AG09319 (cell line): ENCODE measurements at regions not wholly inside any gene's neighbourhood (a gene's known extent, or its start where the extent isn't known, plus 50 kb on each side); places are given as distances from the start of the nearest gene placed in this dataset.

ENCODE experiments used
- DNase-seq: peaks from one replicate; pipeline ENCODE4 v3.0.0-alpha.2; 2010; ENCODE audit warnings: low read depth; ENCODE audit errors: extremely low read depth
- CTCF ChIP-seq: IDR thresholded peaks from 2 replicates; pipeline ENCODE4 v1.5.1; 2011; ENCODE audit warnings: low read depth, mild to moderate bottlenecking, inconsistent platforms, low read length, moderate library complexity

- DNase-seq = no peak
- no peak for TF ChIP-seq CTCF
Measured at GRCh38 chr3:178270838-178271237, 265.4 kb upstream of the KCNMB2 start.

- TF ChIP-seq CTCF = no peak
- no peak for DNase-seq
Measured at GRCh38 chr3:178271740-178272387, 264.4 kb upstream of the KCNMB2 start.

- DNase-seq = no peak
- no peak for TF ChIP-seq CTCF
Measured at GRCh38 chr3:178272841-178273240, 263.4 kb upstream of the KCNMB2 start.

GRCh38 chr3:178274711-178275110 lies 261.5 kb upstream of the KCNMB2 start:
- DNase-seq = no peak
- no peak for TF ChIP-seq CTCF

- no peak for DNase-seq
- no peak for TF ChIP-seq CTCF
Measured at GRCh38 chr3:178275311-178275710, 260.9 kb upstream of the KCNMB2 start.

GRCh38 chr3:178275793-178276192 lies 260.4 kb upstream of the KCNMB2 start:
- DNase-seq = no peak
- no peak for TF ChIP-seq CTCF

GRCh38 chr3:178277605-178278004 lies 258.6 kb upstream of the KCNMB2 start:
- DNase-seq = no peak
- TF ChIP-seq CTCF = no peak
